ENCODE measurements at regions not wholly inside any gene's neighbourhood (a gene's known extent, or its start where the extent isn't known, plus 50 kb on each side); places are given as distances from the start of the nearest gene placed in this dataset.

GRCh38 chr2:80725001-80725400 is 420.4 kb upstream of the LRRTM1 start:
- in situ Hi-C loops (cut with HindIII; ENCODE audit: low sequenced_read_pairs): no loop called here
- DNase-seq (ENCODE audit: low read depth, low spot score): no peak
- TF ChIP-seq, protein P1, sequence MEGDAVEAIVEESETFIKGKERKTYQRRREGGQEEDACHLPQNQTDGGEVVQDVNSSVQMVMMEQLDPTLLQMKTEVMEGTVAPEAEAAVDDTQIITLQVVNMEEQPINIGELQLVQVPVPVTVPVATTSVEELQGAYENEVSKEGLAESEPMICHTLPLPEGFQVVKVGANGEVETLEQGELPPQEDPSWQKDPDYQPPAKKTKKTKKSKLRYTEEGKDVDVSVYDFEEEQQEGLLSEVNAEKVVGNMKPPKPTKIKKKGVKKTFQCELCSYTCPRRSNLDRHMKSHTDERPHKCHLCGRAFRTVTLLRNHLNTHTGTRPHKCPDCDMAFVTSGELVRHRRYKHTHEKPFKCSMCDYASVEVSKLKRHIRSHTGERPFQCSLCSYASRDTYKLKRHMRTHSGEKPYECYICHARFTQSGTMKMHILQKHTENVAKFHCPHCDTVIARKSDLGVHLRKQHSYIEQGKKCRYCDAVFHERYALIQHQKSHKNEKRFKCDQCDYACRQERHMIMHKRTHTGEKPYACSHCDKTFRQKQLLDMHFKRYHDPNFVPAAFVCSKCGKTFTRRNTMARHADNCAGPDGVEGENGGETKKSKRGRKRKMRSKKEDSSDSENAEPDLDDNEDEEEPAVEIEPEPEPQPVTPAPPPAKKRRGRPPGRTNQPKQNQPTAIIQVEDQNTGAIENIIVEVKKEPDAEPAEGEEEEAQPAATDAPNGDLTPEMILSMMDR (IDR thresholded peaks at IDR 0.05; ENCODE audit: low read depth, low read length): no peak
- H3K4me3 ChIP-seq (ENCODE audit: low read depth, low read length): no peak overlapping the region

- H3K4me3 ChIP-seq (ENCODE audit: low read depth, low read length): no peak overlapping the region
- no peak for DNase-seq (ENCODE audit: low read depth, low spot score)
- in situ Hi-C loops (cut with HindIII; ENCODE audit: low sequenced_read_pairs): no loop called here
- TF ChIP-seq, protein P1 (IDR thresholded peaks at IDR 0.05; ENCODE audit: low read depth, low read length): no peak
These were observed 418.3 kb upstream of the LRRTM1 start for GRCh38 chr2:80722803-80723202.

DNA sequence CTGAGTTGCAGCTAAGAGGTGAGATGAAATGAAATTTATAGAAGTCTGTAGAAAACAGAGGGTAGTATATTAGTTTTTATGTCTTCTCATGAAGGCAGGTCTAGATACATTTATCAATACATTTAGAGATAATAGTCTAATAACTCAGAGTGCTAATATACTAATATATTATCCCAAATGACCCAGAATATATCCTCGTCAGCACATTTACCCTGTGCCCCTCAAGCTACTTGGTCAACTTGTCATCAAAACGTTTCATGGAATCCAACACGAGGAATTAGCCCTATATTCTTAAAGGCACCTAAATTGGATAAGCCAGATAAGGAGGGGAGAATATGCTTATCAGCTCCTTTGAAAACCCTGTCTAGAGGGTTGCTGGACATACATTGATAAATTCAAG is 415.1 kb upstream of the LRRTM1 start:
- in situ Hi-C loops (cut with HindIII; ENCODE audit: low sequenced_read_pairs): no loop called here
- no peak overlapping the region for H3K4me3 ChIP-seq (ENCODE audit: low read depth, low read length)
- no peak for DNase-seq (ENCODE audit: low read depth, low spot score)
- TF ChIP-seq, protein P1 (IDR thresholded peaks at IDR 0.05; ENCODE audit: low read depth, low read length): no peak

GRCh38 chr2:80715433-80715832 is 410.9 kb upstream of the LRRTM1 start:
- no peak for DNase-seq (ENCODE audit: low read depth, low spot score)
- H3K4me3 ChIP-seq (ENCODE audit: low read depth, low read length): no peak overlapping the region
- in situ Hi-C loops (cut with HindIII; ENCODE audit: low sequenced_read_pairs): no loop called here
- TF ChIP-seq, protein P1 (IDR thresholded peaks at IDR 0.05; ENCODE audit: low read depth, low read length): no peak

GRCh38 chr2:80711915-80712314 is 407.4 kb upstream of the LRRTM1 start:
- no peak overlapping the region for H3K4me3 ChIP-seq (ENCODE audit: low read depth, low read length)
- in situ Hi-C loops (cut with HindIII; ENCODE audit: low sequenced_read_pairs): no loop called here
- no peak for DNase-seq (ENCODE audit: low read depth, low spot score)
- TF ChIP-seq, protein P1 (IDR thresholded peaks at IDR 0.05; ENCODE audit: low read depth, low read length): no peak

GRCh38 chr2:80706951-80707350 is 402.4 kb upstream of the LRRTM1 start:
- in situ Hi-C loops (cut with HindIII; ENCODE audit: low sequenced_read_pairs): no loop called here
- no peak overlapping the region for H3K4me3 ChIP-seq (ENCODE audit: low read depth, low read length)
- TF ChIP-seq, protein P1 (IDR thresholded peaks at IDR 0.05; ENCODE audit: low read depth, low read length): no peak
- no peak for DNase-seq (ENCODE audit: low read depth, low spot score)

GRCh38 chr2:80706541-80706940 is 402.0 kb upstream of the LRRTM1 start:
- TF ChIP-seq, protein P1 (IDR thresholded peaks at IDR 0.05; ENCODE audit: low read depth, low read length): no peak
- in situ Hi-C loops (cut with HindIII; ENCODE audit: low sequenced_read_pairs): no loop called here
- no peak for DNase-seq (ENCODE audit: low read depth, low spot score)
- no peak overlapping the region for H3K4me3 ChIP-seq (ENCODE audit: low read depth, low read length)

Data from astrocyte of the spinal cord (primary cell).